ENCODE measurements at regions not wholly inside any gene's neighbourhood (a gene's known extent, or its start where the extent isn't known, plus 50 kb on each side); places are given as distances from the start of the nearest gene placed in this dataset.

DNA sequence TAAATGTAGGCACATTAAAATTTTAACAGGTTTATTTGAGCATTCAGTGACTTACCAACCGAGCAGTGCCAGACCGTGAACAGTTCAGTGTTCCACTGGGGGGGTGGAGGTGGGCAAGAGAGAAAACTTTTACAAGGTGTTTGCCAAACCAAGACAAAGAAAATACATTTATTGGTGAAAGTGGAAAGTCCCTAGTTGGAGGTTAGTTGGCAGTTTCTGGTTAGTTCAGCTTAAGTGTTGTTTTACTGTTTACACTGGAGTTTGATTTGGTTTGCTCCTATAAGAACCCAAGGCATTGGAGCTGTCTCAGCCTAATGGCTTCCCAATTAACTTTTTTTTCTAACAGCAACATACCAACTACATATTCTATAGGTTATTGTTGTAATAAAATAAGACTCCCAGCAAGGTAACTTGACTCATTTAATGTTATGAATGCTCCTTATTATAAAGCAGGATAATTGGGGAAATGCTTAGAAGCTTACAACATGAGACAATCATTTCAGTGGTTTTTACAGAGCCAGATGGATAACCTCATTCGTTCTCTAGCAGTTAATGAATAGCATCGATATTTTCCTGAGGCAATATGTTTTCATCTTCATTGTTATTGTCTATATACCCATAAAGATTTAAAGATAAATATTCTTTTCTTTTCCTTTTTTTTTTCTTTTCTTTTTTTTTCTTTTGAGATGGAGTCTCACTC is 115.8 kb downstream of the ETNK1 start:
- in situ Hi-C loops (cut with MboI; ENCODE audit: low pct_ligation_motif_present in 1 of 4, low pct_unique_long_range_greater_than_20kb in 1 of 4, low sequenced_read_pairs in 3 of 4): no loop called here
- intact Hi-C loops (cut with DNase I; ENCODE audit: low total_unique reads): no loop called here
- WGBS, 2 donors (ENCODE audit: low coverage in 1 of 2): 51 to 82% methylated on average over 4 of the region's 4 CpGs
- DNase-seq: no peak
- no peaks in the 10 kb centered on the region for H3K4me1 ChIP-seq
- H3K27ac ChIP-seq: no peak overlapping the region
- no peaks in the 10 kb centered on the region for H3K9me3 ChIP-seq
- TF ChIP-seq, protein P1, sequence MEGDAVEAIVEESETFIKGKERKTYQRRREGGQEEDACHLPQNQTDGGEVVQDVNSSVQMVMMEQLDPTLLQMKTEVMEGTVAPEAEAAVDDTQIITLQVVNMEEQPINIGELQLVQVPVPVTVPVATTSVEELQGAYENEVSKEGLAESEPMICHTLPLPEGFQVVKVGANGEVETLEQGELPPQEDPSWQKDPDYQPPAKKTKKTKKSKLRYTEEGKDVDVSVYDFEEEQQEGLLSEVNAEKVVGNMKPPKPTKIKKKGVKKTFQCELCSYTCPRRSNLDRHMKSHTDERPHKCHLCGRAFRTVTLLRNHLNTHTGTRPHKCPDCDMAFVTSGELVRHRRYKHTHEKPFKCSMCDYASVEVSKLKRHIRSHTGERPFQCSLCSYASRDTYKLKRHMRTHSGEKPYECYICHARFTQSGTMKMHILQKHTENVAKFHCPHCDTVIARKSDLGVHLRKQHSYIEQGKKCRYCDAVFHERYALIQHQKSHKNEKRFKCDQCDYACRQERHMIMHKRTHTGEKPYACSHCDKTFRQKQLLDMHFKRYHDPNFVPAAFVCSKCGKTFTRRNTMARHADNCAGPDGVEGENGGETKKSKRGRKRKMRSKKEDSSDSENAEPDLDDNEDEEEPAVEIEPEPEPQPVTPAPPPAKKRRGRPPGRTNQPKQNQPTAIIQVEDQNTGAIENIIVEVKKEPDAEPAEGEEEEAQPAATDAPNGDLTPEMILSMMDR (IDR thresholded peaks at IDR 0.05): no peak
- TF ChIP-seq EP300 (IDR thresholded peaks at IDR 0.05; ENCODE audit: low read depth): no peak
- no peak for TF ChIP-seq POLR2AphosphoS5 (IDR thresholded peaks at IDR 0.05)
- no peak for TF ChIP-seq POLR2A (IDR thresholded peaks at IDR 0.05)
- no peak overlapping the region for H3K4me3 ChIP-seq
- H3K27me3 ChIP-seq: no peaks in the 10 kb centered on the region
- no peaks in the 10 kb centered on the region for H3K36me3 ChIP-seq

DNA sequence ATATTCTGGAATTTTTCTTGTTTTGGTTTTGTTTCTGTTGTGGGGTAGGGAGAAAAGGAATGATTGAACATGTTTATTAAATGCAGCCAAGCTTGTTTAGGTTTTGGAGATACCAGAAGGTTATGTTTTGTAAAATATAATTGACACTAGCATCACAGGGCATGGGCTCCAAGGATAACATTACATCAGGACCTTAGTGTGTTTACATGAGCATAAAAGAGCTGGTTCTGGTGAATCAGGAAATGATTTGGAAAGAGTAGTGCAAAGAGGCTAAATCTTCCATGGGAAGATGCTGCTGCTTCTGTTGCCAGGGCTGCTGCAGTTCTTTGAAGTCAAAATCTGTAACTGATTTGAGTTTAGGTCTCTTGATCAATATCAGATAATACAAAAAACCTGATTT is 118.7 kb downstream of the ETNK1 start:
- TF ChIP-seq POLR2AphosphoS5 (IDR thresholded peaks at IDR 0.05): no peak
- no peak for TF ChIP-seq POLR2A (IDR thresholded peaks at IDR 0.05)
- TF ChIP-seq, protein P1 (IDR thresholded peaks at IDR 0.05): no peak
- no peak for TF ChIP-seq EP300 (IDR thresholded peaks at IDR 0.05; ENCODE audit: low read depth)
- in situ Hi-C loops (cut with MboI; ENCODE audit: low pct_ligation_motif_present in 1 of 4, low pct_unique_long_range_greater_than_20kb in 1 of 4, low sequenced_read_pairs in 3 of 4) (no loop called here), intact Hi-C loops (cut with DNase I; ENCODE audit: low total_unique reads) (no loop called here)
- Histone ChIP-seq H3K4me1 (no peaks in the 10 kb centered on the region), H3K4me3 (no peak overlapping the region), H3K27ac (no peak overlapping the region), H3K9me3 (no peaks in the 10 kb centered on the region), H3K36me3 (no peaks in the 10 kb centered on the region), H3K27me3 (no peaks in the 10 kb centered on the region)
- no peak for DNase-seq

- 60 to 69% methylated on average over 1 of the region's 1 CpG for WGBS, 2 donors (ENCODE audit: low coverage in 1 of 2)
- Histone ChIP-seq H3K36me3 (no peaks in the 10 kb centered on the region), H3K4me3 (no peak overlapping the region), H3K27me3 (no peaks in the 10 kb centered on the region), H3K27ac (no peak overlapping the region), H3K9me3 (no peaks in the 10 kb centered on the region), H3K4me1 (no peaks in the 10 kb centered on the region)
- intact Hi-C loops (cut with DNase I; ENCODE audit: low total_unique reads) (no loop called here), in situ Hi-C loops (cut with MboI; ENCODE audit: low pct_ligation_motif_present in 1 of 4, low pct_unique_long_range_greater_than_20kb in 1 of 4, low sequenced_read_pairs in 3 of 4) (no loop called here)
- TF ChIP-seq, protein P1 (IDR thresholded peaks at IDR 0.05): no peak
- TF ChIP-seq POLR2A (IDR thresholded peaks at IDR 0.05) (no peak), EP300 (IDR thresholded peaks at IDR 0.05; ENCODE audit: low read depth) (no peak), POLR2AphosphoS5 (IDR thresholded peaks at IDR 0.05) (no peak)
- no peak for DNase-seq
These were observed 119.2 kb downstream of the ETNK1 start for GRCh38 chr12:22744197-22744596.

DNA sequence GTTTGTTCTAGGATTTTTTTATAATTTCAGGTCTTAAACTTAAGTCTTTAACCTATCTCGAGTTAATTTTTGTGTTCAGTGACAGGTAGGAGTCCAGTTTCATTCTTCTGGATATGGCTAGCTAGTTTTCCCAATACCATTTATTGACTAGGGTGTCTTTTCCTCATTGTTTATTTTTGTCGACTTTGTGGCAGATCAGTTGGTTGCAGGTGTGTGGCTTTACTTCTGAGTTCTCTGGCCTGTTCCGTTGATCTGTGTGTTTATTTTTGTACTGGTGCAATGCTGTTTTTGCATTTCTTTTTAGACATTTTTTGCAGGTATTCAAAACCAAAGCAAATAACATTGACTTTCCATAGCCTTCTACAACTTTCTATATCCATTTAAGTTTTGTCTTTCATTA is 121.7 kb downstream of the ETNK1 start:
- DNase-seq: no peak
- Histone ChIP-seq H3K36me3 (no peaks in the 10 kb centered on the region), H3K4me1 (no peaks in the 10 kb centered on the region), H3K27me3 (no peaks in the 10 kb centered on the region), H3K4me3 (no peak overlapping the region), H3K27ac (no peak overlapping the region), H3K9me3 (no peaks in the 10 kb centered on the region)
- intact Hi-C loops (cut with DNase I; ENCODE audit: low total_unique reads): no loop called here
- TF ChIP-seq, protein P1 (IDR thresholded peaks at IDR 0.05): no peak
- TF ChIP-seq EP300 (IDR thresholded peaks at IDR 0.05; ENCODE audit: low read depth): no peak
- no peak for TF ChIP-seq POLR2AphosphoS5 (IDR thresholded peaks at IDR 0.05)
- no peak for TF ChIP-seq POLR2A (IDR thresholded peaks at IDR 0.05)
- 65 to 69% methylated on average over 3 of the region's 3 CpGs for WGBS, 2 donors (ENCODE audit: low coverage in 1 of 2)
- in situ Hi-C loops (cut with MboI; ENCODE audit: low pct_ligation_motif_present in 1 of 4, low pct_unique_long_range_greater_than_20kb in 1 of 4, low sequenced_read_pairs in 3 of 4): no loop called here
